CD4-positive, alpha-beta T cell treated with Interleukin-21 for 1 hour (primary cell): ENCODE measurements at regions not wholly inside any gene's neighbourhood (a gene's known extent, or its start where the extent isn't known, plus 50 kb on each side); places are given as distances from the start of the nearest gene placed in this dataset.

ENCODE experiments used
- DNase-seq: peaks from one replicate; pipeline ENCODE4 v3.0.0-alpha.2; 2020

- no peak for DNase-seq
These were observed 58.3 kb upstream of the NEUROD6 start for GRCh38 chr7:31398815-31399214.

- no peak for DNase-seq
These were observed 66.7 kb upstream of the NEUROD6 start for GRCh38 chr7:31407178-31407676.

- no peak for DNase-seq
These were observed 67.7 kb upstream of the NEUROD6 start for GRCh38 chr7:31408140-31408729.

DNA sequence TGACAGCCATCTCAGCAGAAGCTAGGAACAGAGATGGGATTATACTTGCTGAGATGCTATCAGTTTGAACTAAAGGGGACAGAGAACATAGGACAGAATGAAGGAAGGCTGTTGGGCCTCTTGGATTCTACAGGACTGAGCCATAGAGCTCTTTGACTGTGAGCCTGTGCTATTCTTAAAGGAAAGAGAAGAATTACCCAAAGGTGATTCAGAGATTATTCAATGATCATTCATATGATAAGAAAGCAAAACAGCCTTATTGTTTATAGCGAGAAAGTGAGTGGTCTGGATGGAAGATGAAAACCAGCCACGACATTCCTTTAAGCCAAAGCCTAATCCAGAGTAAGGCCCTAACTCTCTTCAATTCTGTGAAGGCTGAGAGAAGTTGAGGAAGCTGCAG is 69.7 kb upstream of the NEUROD6 start:
- DNase-seq, result no peak

DNA sequence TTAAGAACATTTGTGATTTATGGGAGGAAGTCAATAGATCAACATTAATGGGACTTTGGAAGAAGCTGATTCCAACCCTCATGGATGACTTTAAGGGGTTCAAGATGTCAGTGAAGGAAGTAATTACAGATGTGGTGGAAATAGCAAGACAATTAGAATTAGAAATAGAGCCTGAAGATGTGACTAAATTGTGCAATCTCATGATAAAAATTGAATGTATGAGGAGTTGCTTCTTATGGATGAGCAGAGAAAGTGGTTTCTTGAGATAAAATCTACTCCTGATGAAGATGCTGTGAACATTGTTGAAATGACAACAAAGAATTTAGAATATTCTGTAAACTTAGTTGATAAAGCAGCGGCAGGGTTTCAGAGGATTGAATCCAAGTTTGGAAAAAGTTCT is 70.9 kb upstream of the NEUROD6 start:
- DNase-seq, result no peak

DNA sequence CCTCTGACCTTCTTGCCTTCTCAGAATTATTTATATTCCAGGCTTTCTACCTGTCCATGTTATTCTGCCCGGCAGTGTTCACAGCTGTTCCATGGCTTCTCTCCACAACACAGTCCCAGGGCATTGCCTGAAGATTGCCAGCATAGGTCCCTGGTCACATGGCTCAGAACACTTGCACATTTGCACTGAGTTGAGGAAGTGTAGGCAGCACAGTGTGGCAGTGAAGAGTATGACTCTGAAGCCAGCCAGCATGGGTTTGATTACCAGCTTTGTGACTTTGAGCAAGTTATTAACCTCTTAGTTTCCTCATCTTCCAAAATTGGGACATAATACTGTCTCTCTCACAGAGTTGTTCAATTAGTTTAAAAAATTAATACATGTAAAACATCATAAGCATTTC is 73.2 kb upstream of the NEUROD6 start:
- no peak for DNase-seq

- no peak for DNase-seq
These were observed 75.9 kb upstream of the NEUROD6 start for GRCh38 chr7:31416381-31416870.

DNA sequence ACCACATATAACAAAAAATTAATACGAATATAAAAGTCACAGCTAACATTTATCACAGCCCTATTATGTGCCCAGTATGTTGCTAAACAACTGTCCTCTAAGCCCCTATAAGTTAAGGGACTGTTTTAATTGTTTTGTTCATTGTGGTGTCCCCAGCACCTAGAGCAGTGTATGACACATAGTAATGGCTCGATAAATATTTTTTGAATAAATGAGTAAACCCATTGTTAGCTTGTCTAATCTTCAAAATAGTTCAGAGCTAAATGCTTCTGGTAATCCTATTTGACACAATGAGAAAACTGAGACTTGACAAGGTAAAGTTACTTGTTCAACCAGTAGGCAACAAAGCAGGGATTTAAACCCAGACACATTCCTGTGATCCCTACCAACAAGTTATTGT is 78.4 kb upstream of the NEUROD6 start:
- DNase-seq, result no peak

GRCh38 chr7:31419505-31420055 is 79.1 kb upstream of the NEUROD6 start:
- DNase-seq, result no peak

- DNase-seq, result no peak
These were observed 80.4 kb upstream of the NEUROD6 start for GRCh38 chr7:31420948-31421347.

- DNase-seq, result no peak
These were observed 81.1 kb upstream of the NEUROD6 start for GRCh38 chr7:31421607-31422006.

DNA sequence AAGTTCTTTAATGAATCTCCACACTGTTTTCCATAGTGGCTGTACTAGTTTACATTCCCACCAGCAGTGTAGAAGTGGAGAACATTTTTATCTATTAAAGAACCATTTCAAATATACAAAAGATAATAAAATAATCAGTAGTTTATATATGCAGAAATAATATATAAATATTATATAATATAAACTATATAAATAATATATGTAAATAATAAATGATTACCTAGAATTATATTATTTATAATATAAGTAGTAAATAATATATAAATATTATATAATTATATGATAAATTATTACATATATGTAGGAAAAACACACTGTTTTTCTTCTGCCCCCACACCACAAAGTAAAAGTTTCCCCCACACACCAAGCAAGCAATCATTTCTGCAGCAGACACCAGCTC is 83.5 kb upstream of the NEUROD6 start:
- no peak for DNase-seq

DNA sequence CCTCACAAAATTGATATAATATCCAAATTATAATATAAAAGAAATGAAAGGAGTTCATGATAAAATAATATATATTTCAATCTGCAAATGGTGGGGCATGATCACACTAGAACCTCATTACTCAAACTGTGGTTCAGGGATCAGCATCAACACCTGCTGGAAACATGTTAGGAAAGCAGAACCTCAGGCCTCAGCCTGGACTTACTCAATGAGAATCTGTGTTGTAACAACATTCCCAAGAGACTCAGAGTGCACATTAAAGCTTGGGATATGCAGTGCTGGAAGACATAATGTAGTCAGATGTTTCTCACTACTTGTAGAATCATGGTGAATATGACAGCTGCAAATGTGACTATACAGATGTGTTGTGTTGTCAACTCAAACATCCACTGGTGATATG is 81.7 kb upstream of the ITPRID1 start:
- no peak for DNase-seq

GRCh38 chr7:31432836-31433340 is 81.0 kb upstream of the ITPRID1 start:
- DNase-seq, result no peak

DNA sequence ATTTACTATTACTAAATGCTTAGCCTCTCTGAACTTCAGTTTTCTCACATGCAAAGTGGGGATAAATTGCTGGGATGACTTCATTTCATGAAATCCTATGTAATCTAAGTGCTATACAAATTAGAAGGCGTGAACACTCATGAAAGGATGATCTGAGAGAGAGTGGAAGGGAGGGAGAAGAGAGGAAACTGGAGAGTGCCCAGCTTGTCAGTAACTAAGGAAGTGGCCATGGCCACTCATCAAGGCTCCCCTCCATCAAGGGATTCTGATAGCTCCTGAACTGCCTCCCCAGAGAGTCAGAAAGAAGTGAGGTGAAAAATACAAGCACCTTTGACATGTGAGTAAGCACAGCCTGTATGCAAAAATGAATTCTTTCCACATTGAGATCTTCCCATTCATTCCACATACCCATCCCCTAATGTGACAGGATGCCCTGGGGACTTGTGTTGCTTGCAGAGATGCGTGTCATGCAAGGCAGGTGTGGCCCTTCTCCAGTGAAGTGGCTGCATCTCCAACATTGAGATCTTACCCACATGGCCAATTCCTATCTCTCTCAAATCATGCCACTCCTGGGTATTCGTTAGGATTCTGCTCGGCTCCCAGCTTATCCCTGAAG is 76.5 kb upstream of the ITPRID1 start:
- DNase-seq, result no peak

DNA sequence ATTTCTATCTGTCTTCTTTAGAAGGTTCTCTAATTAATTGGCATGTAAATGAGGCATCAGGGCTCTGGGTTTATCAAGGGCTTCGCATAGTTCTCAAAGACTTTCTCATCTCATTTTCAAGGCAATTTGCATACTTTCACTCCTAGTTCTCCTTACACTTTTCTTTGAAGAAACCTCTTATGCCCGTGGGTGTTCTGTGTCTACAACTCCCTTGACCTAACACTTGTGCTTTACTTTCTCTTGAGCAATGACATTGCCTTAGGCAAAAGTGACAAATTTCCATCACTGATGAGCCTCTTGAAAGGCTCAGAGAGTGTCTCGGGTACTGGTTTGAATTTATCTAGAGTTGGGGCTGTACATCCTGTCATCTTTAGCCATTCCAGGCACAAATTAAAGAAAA is 74.7 kb upstream of the ITPRID1 start:
- no peak for DNase-seq

DNA sequence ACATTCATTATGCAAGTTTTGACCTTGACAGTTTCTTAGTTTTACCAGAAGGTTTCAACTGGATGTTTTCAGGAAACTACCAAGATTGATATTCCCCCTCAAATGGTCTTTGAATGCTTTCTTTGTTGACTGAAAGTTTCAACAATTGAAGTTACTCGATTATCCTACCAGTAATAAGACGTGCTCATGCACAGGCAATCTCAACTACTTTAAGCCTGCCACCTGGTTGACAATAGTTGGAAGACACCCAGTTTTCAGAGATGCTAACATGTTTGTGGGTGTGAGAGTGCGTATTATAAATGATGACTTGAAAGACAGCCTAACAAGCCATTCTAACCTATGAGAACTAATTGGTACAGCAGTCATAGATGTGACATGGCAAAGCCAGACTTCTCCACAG is 73.4 kb upstream of the ITPRID1 start:
- no peak for DNase-seq

DNA sequence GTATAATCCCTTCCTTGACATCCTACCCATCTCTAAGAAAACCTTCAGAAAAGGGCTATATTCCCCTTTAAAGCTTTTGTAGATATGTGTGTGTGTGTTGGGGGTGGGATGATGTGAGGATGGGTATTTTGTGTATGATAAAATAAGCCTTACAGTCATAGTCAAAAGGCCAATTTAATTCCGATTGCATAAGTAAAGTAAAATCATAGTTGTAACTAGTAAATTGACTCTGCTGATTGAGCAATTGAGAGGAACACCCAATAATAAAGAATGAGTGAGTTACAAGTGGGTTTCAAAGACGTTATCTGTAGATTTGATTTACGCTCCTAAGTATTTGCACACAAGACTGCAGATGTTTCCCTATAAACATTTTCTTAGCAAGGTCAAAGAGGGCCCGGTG is 71.3 kb upstream of the ITPRID1 start:
- no peak for DNase-seq

DNA sequence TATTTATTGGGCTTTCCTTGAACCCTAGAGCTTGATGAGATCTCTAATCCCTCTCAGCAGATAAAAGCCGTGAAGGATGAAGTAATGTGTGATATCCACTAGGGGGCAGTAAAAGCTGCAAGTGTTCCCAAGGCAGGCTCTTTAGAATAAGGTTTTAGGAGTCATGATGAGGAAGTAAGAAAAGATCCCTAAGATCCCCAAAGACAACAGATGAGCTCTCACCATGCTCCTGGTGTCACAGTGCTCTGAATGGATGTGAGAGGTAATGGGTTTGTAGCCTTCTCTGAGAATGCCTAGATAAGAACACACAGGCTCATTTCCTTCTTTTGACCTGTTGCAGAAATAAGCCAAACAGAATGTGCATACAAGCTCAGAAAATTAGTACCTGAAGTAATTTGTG is 70.4 kb upstream of the ITPRID1 start:
- peak; percentile 14 for DNase-seq

DNA sequence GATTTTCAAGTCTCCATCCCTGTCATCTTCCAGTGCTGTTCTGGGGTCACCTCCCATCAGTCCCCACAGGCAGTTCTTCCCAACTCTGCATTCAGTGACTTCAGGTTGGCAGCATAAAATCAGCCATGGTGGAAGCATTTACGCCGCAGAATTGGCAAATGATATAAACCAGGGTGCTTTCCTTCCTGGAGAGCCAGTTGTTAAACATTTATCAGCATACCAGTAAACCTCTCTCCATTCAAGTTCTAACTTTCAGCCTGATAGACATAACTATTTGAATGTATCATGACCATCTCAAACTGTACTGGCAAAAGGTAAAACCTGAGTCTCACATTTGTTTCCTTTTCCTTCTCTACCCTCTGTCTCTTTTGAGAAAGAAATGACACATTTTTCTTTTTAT is 69.7 kb upstream of the ITPRID1 start:
- no peak for DNase-seq

GRCh38 chr7:31445686-31446355 is 68.1 kb upstream of the ITPRID1 start:
- DNase-seq, result no peak

DNA sequence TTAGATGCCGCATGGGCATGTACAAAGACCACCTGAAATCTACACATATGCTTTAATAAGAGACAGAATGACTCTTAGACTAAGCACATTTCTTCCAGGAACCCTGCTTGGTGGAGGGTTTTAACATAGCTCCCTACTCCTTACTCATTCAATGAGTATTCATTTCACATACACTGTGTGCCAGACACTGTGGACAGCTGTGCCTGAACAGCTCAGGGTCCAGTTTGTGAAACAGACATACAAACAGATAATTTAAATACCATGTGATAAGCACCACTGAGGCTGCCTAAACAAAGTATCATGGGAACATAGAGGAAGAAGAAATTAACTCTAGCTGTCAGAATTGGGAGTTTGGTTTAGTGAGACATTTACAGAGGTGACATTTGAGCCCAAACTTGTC is 65.2 kb upstream of the ITPRID1 start:
- DNase-seq, result no peak

GRCh38 chr7:31455844-31456243 is 58.0 kb upstream of the ITPRID1 start:
- no peak for DNase-seq
